GM21717 (cell line): ENCODE measurements at regions not wholly inside any gene's neighbourhood (a gene's known extent, or its start where the extent isn't known, plus 50 kb on each side); places are given as distances from the start of the nearest gene placed in this dataset.
"Not testable (repeated sequence)": the region's sequence is repeated elsewhere in the genome, so short reads cannot be mapped to it uniquely, and the experiment has no call there.

ENCODE experiments used
- ATAC-seq: cut with Tn5 transposase; IDR thresholded peaks from one replicate; pipeline ENCODE4 v1.9.1; 2021; ENCODE audit warnings: mild to moderate bottlenecking, moderate library complexity; ENCODE audit not compliant: unreplicated experiment

DNA sequence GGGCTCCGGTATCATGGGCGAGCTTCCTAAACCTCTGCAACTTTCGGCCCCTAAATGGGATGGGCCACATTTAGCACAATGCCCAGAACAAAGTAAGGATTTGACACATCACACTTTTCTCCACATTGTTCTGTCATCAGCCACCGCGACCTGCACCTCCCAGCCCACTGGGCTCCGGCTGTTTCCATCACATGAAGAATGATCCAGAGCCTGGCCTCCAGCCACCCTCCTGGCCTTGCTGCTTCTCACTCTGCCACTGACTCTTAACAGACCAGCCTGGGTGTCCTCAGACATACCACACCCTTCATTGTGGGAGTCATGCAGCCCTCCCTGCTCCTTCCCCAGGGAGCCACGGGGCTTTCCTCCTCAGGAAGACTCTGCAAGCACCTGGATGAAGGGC is 113.7 kb downstream of the IGLL1 start:
- ATAC-seq: no peak

DNA sequence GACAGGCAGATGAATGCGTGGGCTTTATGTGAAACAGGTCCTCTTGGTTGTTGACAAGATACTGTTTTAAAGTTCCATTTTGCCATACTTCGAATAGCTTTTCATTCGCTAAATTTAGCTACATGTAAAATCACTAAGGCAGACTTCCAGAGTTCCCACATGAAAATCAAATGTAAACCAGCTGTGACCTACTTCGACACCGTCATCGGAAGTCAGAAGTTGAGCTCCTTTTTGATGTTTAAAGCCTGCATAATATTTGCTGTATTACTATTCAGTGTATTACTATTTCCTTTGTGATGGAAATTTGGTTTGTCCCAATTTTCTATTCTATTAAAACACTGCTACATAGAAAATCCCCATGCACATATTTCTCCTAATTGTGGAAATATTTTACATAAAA is 115.3 kb downstream of the IGLL1 start:
- not testable (repeated sequence) for ATAC-seq

DNA sequence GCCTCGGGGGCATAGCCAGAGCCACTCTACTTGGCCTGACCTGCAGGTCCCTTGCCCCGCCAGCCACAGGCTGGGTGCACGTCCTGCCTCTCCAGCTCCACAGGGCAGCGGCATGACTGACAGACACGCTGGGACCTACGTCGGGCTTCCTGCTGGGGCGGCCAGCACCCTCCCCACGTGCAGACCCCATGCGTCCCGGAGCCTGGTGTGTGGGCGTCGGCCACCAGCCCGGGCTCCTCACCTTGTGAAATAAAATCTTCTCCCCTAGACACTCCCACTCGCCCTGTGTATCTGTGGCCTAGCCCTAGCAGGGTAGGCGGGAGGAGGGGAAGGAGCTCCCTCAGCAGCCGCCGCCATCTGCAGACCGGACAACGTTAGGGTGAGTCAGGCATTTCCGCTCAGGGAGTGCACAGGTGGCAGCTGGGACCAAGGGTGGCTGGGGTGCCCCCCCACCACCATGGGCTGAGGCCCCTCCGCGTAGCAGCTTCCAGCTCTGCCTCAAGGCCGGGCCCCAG is 119.5 kb downstream of the IGLL1 start:
- not testable (repeated sequence) for ATAC-seq

DNA sequence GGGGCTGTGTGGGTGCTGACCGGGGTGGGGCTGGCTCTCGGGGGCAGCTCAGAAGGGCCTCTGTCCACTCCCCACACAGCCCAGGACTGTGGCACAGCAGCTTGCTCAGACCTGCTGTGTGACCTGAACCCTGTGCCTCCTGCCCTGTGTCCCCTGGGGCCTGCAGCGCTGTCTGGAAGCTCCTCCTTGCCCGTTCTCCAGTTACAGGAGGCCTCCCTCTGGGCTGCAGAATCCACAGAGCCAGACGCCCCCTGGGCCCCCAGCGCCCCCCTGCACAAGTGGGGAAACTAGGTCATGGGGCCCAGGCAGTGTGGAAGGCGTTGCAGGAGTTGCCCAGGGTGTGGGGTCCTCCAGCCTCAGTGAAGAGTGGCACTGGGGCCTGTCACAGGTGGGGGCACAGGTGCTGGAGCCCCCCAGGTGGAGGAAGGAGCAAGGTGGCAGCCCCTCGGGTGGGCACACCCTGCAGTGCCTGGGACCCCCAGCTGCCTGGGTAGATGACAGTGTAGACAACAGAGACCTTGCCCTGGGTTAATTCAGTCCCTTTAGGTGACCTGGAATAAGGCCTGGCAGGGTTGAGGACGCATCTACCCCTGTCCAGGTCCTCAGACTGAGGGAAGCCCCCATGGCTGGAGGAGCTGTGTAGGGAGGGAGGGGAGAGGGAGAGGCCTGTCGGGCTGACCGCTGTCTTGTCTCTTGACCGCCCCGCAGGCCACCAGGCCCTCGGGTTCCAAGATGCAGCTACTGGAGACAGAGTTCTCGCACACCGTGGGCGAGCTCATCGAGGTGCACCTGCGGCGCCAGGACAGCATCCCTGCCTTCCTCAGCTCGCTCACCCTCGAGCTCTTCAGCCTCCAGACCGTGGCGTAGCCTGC is 120.2 kb downstream of the IGLL1 start:
- not testable (repeated sequence) for ATAC-seq

DNA sequence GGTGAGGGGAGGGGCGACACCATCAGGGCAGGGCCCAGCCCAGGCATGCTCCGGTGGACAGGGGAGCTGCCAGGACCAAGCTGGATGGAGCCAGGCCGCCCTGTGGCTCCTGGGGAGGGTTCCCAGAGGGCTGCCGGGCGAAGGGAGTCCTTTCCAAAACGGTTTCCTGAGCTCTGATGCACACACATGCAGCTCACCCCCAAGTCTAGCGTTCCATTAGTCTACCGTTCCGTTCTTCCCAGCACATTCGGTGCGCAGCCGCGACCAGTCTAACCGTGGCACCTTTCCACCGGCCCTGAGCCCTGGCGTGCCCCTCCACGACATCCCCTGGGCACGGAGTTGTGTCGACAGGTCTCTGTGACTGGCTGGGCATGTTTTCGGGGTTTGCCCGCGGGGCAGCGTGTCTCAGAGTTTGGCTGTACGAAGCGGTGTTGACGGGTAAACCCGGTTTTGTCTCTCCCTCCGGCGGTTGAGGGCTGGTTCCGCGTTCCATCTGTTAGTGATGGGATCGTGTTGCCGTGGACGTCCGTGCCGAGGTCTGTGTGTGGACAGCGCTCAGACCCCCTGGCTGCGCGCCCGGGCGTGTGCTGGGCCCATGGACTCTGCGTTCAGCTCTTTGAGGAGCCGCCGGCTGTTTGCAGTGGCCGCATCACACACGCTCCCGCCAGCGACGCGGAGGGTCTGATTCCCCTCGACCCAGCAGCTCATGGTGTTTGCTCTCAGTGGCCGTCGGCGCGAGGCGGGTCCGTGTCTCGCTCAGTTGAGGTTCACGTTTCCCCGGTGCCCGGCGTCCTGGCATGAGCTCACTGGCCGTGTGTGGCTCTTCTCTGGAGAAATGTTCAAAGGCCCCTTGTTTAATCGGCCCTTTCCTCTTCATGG is 121.2 kb downstream of the IGLL1 start:
- no peak for ATAC-seq

DNA sequence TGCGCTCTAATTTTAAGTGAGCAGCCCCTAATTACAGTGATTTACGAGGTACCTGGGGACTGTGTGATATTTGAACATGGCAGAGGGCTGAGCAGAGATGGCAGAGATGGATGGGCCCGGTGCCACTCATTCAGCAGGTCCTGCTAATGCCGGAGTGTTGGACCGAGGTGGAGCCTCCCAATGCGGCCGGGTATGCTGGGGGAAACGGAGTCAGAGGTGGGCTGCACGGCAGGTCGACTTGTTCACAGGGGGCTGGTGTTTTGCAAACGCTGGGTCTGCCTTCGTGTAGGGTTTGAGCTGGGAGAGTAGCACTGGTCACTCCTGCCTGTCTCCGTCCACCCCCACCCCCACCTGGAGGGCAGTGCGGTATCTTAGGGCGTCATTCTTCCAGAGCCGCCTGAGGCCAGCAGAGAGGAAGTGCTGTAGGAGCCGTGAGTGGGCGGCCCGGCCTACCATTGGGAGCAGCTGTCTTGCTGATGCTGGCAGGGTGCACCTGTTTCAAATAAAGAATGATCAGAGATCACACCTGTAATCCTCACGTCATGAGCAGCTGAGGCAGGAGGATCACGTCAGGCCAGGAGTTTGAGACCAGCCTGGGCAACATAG is 122.6 kb downstream of the IGLL1 start:
- no peak for ATAC-seq

DNA sequence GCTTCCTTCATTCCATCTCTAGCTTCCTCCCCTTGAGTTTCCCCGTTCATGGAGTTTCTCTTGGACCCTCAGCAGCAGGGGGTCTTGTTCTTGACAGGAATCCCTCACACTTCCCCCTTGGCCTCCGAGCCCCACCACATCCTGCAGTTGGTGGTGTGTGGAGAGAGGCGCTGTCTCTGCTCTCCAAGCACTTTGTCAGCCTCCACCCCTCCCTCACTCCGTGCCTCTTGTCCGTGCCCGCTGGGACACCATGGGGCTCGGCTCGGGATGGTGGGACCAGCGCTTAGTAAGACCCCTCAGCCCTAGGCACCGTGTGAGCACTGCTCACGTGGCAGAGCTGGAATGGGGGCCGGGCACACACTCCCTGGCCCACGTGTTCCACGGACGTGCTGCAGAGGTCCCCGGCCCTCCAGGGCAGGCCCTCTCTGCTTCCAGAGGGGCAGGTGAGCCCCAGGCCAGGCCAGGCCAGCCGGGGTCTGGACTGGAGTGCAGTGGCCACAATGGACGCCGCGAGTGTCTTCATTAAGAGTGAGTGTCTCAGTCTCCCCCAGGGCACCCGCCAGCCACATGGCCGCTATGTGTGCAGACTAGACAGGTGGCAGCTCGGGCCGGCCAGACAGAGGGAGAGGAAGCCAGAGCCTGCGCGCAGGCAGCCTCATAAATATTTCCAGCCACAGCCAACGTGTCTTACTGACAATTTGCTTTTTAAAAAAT is 123.3 kb downstream of the IGLL1 start:
- ATAC-seq: not testable (repeated sequence)

DNA sequence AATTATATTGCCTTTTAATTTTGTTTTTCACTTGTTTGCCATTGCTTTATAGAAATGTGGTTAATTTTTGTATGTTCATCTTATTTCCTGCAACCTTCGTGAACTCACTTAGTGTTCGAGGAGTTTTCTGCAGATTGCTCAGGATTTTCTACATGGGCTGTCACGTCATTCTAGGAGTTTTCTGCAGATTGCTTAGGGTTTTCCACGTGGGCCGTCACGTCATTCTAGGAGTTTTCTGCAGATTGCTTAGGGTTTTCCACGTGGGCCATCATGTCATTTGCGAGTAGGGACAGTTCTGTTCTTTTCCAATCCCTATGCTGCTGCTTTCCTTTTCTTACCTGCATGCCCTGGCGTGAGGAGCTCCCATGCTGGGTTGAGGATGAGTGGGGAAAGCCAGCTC is 125.7 kb downstream of the IGLL1 start:
- ATAC-seq: not testable (repeated sequence)

DNA sequence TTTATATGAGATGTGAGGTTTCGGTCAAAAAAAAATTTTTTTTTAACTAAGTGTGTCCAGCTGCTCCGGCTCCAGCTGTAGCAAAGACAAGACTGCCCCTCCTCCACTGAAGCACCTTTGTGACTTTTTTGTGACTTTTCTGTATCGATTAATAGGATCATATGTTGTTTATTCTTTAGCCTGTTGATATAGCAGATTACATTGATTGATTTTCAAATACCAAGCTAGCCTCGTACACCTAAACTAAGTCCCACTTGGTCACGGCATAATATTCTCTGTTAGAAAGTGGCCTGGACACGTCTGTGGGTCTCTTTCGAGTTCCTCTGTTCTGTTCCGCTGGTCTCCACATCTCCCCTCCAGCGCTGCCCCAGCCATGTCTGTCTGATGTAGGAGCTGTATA is 126.8 kb downstream of the IGLL1 start:
- ATAC-seq: no peak

DNA sequence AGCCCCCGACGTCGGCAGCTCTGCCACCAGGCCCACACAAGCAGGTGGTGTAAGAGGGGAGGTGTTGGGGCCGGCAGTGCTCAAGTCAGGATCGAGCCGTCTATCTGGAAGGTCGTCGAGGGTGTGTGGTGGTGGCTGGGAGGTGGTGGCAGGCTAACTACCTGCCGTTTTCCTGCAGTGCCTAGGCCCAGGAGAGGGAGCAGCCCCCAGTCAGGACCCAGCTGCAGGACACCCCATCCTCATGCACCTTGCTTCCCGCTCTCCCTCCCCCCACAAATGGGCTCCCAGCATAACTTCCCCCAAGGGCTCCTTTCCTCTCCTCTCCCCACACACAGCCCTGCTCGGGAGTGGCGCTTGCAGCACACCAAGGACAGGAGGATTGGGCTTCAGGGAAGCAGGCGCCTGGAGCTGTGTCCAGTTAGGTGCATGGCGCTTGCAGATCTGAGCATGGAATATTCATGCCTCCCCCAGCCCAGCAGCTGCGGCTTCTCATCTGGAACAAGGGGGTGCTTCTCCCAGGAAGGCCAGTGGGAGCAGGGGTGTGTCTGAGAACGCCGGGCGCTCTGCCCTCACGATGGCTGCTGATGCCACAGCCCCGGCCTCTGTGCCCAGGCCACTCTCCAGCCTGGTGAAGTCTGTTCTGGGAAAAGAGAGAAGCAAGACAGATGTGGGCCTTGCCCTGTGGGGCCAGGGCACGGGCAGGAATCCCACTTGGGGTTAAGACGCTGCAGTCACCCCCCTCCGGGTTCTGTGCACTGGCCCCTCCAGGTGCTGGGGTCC is 127.7 kb downstream of the IGLL1 start:
- ATAC-seq: no peak

DNA sequence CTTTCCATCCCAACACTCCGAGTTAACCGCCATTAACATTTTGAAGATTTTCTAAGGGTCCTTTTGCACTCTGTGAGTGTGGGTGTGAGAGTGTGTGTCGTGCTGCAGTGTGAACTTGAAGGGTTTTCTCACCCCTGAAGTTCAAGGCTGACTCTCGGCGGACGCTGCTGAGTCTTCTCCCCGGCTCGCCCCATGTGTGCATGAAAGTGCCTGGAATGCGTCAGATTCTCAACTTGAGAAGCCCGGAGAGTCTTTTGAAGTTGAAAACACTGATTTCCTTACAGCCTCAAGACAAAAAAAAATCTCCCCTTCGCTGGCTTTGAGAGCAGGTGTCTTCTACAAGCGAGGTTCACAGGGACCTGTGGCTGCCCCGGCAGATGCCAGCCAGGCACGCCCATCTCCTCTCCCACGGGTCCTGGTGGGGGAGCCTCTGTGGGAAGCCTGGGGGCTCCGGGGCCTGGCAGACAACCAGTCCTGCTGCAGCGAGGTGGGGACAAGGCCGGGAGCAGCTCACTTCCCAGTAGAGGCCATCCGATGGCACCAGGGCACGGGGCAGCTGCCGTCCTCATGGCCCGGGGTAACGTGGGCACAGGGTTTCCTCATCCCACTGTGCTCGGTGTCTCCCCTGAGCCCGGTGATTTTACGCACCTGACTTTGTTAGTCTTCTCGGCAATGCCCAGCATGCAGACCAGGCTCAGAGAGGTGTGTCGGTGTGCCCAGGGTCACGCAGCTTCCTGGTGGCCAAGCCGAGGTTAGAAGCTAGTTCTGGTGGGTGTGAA is 128.4 kb downstream of the IGLL1 start:
- ATAC-seq: not testable (repeated sequence)

DNA sequence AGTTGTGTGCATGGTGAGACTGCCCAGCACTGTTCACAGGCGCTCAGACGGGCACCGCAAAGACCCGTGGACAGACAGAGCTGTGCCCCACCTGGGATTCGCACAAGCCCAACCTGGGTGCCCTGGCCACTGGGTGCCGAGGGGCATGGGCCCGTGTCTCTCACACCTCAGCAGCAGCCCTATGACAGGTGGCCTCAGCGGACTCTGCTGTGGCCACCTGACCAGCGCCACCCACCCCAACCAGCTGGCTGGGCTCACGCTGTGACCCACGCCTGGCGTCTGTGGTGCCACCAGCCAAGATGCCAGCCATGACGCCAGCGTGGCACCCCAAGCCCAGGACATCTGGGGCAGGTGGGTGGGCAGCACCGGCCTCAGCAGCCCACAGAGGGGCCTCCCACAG is 129.3 kb downstream of the IGLL1 start:
- ATAC-seq: not testable (repeated sequence)

DNA sequence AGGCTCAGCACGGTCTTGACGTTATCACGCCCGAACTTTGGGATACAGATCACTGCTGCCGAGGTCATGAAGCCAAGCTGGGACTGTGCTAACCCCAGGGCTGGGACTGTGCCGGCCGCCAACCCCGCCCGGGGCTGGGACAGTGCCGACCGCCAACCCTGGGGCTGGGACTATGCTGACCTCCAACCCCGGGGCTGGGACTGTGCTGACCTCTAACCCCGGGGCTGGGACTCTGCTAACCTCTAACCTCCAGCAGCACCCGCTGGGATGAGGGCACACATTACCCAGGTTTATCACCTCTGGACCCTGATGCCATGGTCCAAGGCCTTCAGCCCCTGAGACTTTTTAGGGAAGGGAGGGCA is 129.7 kb downstream of the IGLL1 start:
- ATAC-seq: no peak

DNA sequence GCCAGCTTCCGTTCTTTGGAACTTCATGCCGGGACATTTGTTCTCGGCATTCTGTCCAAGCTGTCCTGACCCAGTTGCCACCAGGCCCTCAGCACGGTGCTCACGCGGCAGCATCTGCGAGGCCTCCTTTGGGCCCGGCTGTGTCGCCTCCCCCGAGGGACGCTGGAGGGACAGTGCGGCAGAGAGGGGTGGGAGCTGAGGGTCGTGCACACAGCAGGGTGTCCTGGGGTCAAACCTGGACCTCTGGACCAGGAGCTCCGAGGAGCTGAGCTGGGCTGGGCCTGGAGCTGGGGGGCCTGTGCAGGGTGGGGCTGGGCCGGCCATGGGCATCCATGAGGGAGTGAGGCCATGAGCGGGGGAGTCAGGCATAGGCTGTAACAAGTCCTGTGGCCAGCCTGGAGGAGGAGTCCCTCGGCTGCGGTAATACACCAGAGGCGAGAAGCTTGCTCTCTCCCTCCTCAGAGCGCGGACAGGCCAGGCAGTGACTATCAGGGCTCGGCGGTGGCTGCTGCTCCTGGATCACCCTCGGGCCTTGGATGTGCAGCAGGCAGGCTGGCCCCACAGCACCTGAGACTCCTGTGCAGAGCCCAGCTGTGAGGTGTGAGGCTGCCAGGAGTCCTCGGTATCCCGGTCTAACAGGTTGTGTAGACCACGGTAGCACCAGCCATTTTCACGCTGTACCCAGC is 130.2 kb downstream of the IGLL1 start:
- ATAC-seq: not testable (repeated sequence)

DNA sequence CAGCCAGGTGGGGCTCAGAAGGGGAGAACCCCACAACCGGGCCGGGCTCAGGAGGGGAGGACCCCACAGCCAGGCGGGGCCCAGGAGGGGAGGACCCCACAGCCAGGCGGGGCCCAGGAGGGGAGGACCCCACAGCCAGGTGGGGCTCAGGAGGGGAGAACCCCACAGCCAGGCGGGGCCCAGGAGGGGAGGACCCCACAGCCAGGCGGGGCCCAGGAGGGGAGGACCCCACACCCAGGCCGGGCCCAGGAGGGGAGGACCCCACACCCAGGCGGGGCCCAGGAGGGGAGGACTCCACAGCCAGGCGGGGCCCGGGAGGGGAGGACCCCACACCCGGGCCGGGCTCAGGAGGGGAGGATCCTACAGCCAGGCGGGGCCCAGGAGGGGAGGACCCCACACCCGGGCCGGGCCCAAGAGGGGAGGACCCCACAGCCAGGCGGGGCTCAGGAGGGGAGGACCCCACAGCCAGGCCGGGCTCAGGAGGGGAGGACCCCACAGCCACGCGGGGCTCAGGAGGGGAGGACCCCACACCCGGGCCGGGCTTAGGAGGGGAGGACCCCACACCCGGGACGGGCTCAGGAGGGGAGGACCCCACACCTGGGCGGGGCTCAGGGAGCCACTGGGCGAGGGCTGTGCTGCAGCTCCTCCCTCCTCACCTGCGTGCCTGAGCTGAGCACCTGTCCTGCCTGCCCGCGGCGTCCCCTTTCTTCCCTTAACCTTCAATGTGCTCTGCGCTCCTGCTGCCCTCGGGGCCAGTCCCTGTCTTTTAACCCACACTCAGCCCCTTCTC is 131.4 kb downstream of the IGLL1 start:
- not testable (repeated sequence) for ATAC-seq

DNA sequence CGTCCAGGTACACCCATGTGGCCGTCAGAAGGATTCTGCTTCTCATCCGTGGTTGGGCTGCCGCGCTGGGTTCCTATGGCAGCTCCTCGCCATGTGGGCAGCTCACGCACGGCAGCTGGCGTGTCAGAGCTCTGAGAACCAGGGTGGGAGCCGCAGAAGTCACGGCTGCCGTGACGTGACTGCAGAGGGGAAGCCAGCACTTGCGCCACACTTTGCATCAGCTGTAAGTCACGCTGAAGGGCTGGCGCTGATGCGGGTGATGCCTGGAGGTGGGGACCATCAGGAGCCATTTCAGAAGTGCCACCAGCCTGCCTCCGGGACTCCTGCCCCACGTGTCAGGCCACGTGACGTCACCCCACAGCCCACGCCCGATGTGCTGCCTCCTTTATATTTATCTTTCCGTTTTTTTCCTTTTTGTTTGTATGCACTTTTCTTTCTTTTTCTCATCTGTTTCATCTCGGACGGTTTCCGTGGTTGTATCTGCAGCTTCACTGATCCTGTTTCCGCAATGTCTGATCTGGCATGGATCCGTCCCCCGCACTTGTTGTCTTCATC is 133.2 kb downstream of the IGLL1 start:
- no peak for ATAC-seq

DNA sequence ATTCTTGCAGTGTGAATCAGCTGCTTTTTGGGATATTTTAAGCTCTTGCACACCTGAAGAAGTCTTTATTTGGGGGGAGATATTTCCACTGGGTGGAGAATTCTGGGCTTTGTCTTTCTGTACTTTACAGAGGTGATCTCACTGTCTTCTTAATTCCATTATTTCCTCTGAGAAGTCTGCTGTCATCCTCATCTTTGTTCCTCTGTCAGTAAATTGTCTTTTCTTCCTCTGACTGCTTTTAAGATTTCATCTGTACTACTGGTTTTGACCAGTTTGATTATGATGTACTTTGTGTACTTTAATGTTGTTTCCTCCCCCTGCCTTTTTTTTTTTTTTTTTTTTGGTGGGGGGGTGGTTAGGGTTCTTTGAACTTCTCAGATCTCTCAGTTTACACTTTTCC is 133.9 kb downstream of the IGLL1 start:
- not testable (repeated sequence) for ATAC-seq
